ENCODE measurements at regions not wholly inside any gene's neighbourhood (a gene's known extent, or its start where the extent isn't known, plus 50 kb on each side); places are given as distances from the start of the nearest gene placed in this dataset.

DNA sequence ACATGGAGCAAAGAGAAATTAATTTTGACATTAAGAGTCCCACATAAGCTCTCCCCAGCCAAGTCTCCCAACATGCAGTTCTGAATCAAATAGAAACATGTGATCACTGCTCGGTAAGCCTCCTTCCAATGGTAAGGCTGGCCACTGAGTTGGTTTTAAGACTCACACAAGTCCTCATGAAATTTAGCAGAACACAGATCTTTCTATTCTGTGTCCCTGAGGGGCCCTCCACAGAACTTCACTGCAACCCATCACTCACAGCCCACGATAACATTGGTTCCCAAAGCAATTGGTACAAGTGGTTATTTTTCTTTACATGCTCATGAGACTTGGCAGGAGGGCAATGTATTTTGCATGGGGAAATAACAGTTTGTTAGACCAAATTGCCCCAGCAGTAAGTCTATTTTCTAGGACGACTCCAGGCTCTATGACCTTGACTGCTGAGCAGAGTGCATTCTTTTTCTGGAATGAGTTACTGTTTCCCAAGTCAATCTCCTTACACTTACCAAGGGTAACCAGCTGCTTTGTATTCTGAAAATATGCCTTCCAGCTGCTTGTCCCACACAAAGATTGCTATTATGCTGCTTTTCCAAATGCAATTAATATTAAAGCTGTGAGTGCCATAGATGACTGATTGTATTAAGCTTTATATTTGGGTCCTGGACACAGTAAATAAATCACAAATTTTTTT is 142.3 kb upstream of the TANK start:
- no peaks in the 10 kb centered on the region for H3K36me3 Mint-ChIP-seq
- H3K4me1 Mint-ChIP-seq: no peaks in the 10 kb centered on the region
- H3K9me3 Mint-ChIP-seq: peaks cover 26% of the 10 kb centered on the region
- no peak overlapping the region for H3K4me3 Mint-ChIP-seq
- H3K27ac Mint-ChIP-seq: no peak overlapping the region
- no peaks in the 10 kb centered on the region for H3K27me3 Mint-ChIP-seq (ENCODE audit: low read depth)
- TF ChIP-seq CTCF (IDR thresholded peaks at IDR 0.05; ENCODE audit: unreplicated experiment): no peak
- DNase-seq (ENCODE audit: low spot score in 2 of 2, unreplicated experiment in 2 of 2): no peak

- Mint-ChIP-seq H3K27ac (no peak overlapping the region), H3K4me1 (no peaks in the 10 kb centered on the region), H3K36me3 (no peaks in the 10 kb centered on the region), H3K9me3 (peaks cover 20% of the 10 kb centered on the region), H3K27me3 (ENCODE audit: low read depth) (no peaks in the 10 kb centered on the region), H3K4me3 (no peak overlapping the region)
- no peak for DNase-seq (ENCODE audit: low spot score in 2 of 2, unreplicated experiment in 2 of 2)
- no peak for TF ChIP-seq CTCF (IDR thresholded peaks at IDR 0.05; ENCODE audit: unreplicated experiment)
These were observed 140.9 kb upstream of the TANK start for GRCh38 chr2:161019311-161019710.

GRCh38 chr2:161020437-161020836 is 139.8 kb upstream of the TANK start:
- no peak overlapping the region for H3K4me3 Mint-ChIP-seq
- no peaks in the 10 kb centered on the region for H3K36me3 Mint-ChIP-seq

DNA sequence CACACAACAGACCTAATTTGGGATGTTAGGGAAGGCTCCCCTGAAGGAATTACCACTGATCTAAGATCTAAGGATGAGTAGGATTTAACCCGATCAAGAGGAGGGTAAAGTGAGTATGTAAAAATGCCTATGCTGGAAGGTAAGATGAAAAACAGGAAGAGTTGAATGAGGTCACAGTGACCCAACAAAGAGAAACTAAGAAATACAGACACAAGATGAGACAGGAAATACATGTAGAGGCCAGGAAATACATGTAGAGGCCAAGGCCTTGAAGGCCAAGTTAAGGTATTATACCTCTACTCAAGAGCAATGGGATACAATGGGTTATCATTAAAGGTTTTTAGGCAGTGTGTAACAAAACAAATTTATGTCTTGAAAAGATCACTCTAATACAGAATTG is 131.6 kb upstream of the TANK start:
- no peaks in the 10 kb centered on the region for H3K4me1 Mint-ChIP-seq
- peaks cover 5% of the 10 kb centered on the region for H3K9me3 Mint-ChIP-seq
- no peak for DNase-seq (ENCODE audit: low spot score in 2 of 2, unreplicated experiment in 2 of 2)
- no peak for TF ChIP-seq CTCF (IDR thresholded peaks at IDR 0.05; ENCODE audit: unreplicated experiment)
- H3K36me3 Mint-ChIP-seq: no peaks in the 10 kb centered on the region
- H3K27ac Mint-ChIP-seq: no peak overlapping the region
- peaks cover 3% of the 10 kb centered on the region for H3K27me3 Mint-ChIP-seq (ENCODE audit: low read depth)
- no peak overlapping the region for H3K4me3 Mint-ChIP-seq

More at GRCh38 chr2:161020437-161020836, 139.8 kb upstream of the TANK start:
- no peak overlapping the region for H3K27ac Mint-ChIP-seq
- TF ChIP-seq CTCF (IDR thresholded peaks at IDR 0.05; ENCODE audit: unreplicated experiment): no peak
- no peak for DNase-seq (ENCODE audit: low spot score in 2 of 2, unreplicated experiment in 2 of 2)
- peaks cover 9% of the 10 kb centered on the region for H3K9me3 Mint-ChIP-seq
- peaks cover 3% of the 10 kb centered on the region for H3K27me3 Mint-ChIP-seq (ENCODE audit: low read depth)
- no peaks in the 10 kb centered on the region for H3K4me1 Mint-ChIP-seq

GRCh38 chr2:161029321-161029720 is 130.9 kb upstream of the TANK start:
- no peak for TF ChIP-seq CTCF (IDR thresholded peaks at IDR 0.05; ENCODE audit: unreplicated experiment)
- peaks cover 3% of the 10 kb centered on the region for H3K4me1 Mint-ChIP-seq
- H3K27ac Mint-ChIP-seq: no peak overlapping the region
- peaks cover 3% of the 10 kb centered on the region for H3K27me3 Mint-ChIP-seq (ENCODE audit: low read depth)
- no peaks in the 10 kb centered on the region for H3K36me3 Mint-ChIP-seq
- no peak overlapping the region for H3K4me3 Mint-ChIP-seq
- H3K9me3 Mint-ChIP-seq: peaks cover 5% of the 10 kb centered on the region
- no peak for DNase-seq (ENCODE audit: low spot score in 2 of 2, unreplicated experiment in 2 of 2)
